HG02798 (cell line): ENCODE measurements at regions not wholly inside any gene's neighbourhood (a gene's known extent, or its start where the extent isn't known, plus 50 kb on each side); places are given as distances from the start of the nearest gene placed in this dataset.

ENCODE experiments used
- ATAC-seq: cut with Tn5 transposase; IDR thresholded peaks from one replicate; pipeline ENCODE4 v1.9.1; 2021; ENCODE audit warnings: mild to moderate bottlenecking; ENCODE audit not compliant: unreplicated experiment, poor library complexity

GRCh38 chr18:11324956-11325882 lies 175.8 kb upstream of the PIEZO2 start:
- peak; percentile 87 for ATAC-seq

- ATAC-seq, result no peak
These were observed 175.1 kb upstream of the PIEZO2 start for GRCh38 chr18:11324510-11324909.

DNA sequence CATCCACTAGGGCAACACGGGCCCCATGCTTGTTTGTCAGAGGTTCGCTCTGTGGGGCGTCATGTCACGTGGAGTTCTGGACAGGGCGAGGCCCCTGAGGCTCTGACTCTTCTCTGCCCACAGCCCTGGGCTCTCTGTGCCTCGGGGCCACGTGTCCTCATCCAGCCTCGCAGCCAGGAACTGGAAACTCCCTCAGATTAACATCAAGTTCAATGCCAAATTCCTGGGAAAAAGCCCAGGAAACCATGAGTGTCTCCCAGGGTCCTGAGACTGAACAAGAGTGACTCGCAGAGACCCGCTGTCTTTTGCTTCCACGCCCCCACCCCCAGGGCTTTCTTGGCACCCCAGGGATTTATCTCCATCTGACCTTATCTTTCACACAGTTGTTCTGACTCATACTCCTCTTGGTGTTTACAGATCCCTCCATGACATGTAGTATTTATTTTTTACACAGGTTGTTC lies 174.0 kb upstream of the PIEZO2 start:
- ATAC-seq, result no peak

DNA sequence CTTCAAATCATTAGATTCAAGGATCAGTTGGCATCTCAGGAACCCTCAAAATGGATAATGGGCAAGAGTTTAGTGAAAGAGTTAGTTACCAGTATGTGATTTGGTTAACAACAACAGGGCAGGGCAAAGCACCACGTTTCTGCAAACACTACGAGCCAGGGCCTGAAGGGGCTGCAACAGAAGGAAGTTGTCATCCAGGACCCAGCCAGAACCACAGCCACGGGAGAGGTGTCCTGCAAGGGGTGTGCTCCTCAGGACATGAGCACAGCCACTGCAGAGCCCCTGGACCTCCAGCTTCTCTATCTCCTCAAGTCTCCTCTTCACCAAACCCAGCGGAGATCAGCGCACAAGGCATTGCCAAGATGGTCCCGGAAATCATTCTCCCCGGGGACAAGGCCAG lies 173.3 kb upstream of the PIEZO2 start:
- no peak for ATAC-seq

- ATAC-seq, result no peak
These were observed 172.6 kb upstream of the PIEZO2 start for GRCh38 chr18:11322006-11322405.

DNA sequence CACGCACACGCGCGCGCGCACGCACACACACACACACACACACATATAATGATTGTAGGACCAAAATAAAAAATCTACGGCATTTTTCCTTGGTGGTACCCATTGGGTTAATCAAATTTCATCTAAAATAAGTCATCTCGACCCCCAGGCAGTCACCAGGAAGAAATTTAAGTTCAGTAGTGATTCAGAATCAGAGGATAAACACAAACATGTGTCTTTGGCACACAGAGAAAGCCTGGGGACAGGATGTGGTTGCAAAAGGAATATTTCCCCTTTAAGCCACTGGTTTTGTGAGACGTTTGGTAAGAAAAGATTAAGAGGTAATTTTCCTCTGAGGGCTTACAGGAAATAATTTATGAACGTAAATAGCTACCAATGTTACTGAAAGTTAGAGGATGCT lies 171.6 kb upstream of the PIEZO2 start:
- no peak for ATAC-seq

DNA sequence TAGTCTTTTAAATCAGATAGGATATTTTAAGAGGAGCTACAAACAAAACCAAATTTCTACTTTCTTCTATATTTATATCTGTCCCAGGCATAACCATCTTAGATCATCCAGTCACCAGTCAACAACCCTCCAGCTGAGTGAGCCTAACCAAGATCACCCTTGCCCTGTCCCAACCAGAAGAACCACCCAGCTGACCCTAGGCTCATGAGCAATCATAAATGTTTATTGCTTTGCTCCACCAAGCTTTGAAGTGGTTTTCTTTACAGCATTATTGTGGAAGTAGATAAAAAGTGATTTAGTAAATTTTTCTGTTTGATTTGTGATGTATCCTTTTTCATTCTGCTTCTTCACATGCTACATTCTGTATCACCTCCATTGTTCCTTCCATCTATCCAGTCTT lies 167.2 kb upstream of the PIEZO2 start:
- ATAC-seq, result no peak

DNA sequence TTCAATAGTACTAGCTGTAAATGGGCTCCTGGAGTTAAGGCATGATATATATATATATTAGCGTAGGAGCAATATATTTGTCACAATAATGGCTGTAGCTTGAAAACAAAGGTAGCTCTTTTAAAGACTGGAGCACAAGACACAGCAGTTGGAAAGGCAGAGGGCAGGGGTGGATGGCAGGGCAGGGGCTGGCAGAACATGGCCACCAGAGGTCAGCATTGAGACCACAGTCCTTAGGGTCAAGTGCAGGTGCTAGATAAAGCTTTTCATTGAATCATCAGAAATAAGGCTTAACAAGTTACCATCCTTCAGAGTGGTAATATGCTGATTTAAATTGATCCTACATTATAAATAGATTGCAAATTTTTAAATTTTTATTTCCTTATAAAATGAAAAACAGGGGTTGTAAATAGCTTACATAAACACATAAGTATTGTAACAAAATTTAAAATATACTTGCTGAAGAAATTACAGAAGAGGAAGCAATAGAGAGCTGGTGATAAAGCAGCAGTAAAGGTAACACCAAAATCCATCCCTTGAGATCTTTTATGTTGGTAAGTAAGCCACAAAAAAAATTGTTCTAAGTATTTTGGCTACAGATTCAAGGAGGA lies 161.2 kb upstream of the PIEZO2 start:
- peak; percentile 72 for ATAC-seq

GRCh38 chr18:11309172-11309571 lies 159.8 kb upstream of the PIEZO2 start:
- no peak for ATAC-seq

- no peak for ATAC-seq
These were observed 159.1 kb upstream of the PIEZO2 start for GRCh38 chr18:11308499-11308898.

- no peak for ATAC-seq
These were observed 158.3 kb upstream of the PIEZO2 start for GRCh38 chr18:11307716-11308115.

DNA sequence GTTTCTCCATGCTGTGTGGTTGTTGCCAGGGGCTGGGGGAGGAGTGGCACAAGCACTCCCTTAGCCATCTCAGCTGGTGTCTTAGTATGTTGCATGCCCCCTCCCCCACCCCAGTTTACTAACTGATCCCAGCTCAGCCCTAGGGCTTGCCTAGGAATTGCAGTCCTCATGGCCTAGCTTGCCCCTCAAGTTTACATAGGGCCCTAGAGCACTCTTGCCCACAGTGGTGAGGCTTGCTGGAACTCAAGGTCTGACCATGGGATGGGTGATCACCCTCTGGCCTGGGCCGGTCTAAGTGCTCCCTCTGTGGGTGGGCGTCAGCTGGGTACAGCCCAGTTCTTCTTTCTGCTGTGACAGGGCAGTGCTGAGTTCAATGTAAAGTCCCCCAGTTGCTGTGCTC lies 156.1 kb upstream of the PIEZO2 start:
- ATAC-seq, result no peak

GRCh38 chr18:11304928-11305327 lies 155.6 kb upstream of the PIEZO2 start:
- ATAC-seq, result no peak

DNA sequence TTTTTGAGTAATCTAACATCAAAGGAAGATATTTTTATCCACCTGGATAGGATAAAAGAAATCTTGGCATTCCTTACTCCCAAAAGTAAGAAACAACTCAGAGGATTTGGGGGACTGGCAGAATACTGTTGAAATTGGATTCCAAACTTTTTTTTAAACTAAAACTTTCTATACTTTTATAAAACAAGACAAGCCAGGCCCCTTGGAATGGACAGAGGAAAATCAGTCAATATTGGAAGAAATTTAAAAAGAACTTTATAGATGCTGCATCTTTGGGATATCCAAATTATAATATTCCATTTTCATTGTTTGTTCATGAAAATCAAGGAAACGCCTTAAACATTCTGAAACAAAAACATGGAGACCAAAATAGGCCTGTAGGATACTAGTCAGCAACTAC lies 147.6 kb upstream of the PIEZO2 start:
- ATAC-seq, result no peak

DNA sequence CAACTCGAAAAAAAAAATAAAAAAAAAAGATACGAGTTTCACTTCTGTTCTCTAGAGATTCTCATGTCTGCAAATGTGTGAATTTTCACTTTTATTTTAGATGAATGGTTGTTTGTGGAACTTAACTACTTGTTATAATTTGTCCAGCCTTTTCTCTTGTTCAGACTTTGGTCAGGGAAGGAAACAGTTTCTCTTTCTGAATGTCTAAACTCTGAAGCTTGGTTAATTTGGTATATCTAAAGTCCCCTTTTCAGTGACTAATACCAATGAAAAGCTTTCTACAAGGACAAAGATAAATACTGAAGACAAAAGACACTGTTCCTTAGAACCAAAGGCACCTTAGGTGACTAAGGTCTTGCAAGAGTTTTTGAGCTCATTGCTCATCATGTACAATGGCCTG lies 144.4 kb upstream of the PIEZO2 start:
- peak; percentile 83 for ATAC-seq

- ATAC-seq, result no peak
These were observed 141.4 kb upstream of the PIEZO2 start for GRCh38 chr18:11290786-11291185.

GRCh38 chr18:11289248-11289647 lies 139.9 kb upstream of the PIEZO2 start:
- no peak for ATAC-seq

- ATAC-seq, result no peak
These were observed 139.0 kb upstream of the PIEZO2 start for GRCh38 chr18:11288401-11288800.

DNA sequence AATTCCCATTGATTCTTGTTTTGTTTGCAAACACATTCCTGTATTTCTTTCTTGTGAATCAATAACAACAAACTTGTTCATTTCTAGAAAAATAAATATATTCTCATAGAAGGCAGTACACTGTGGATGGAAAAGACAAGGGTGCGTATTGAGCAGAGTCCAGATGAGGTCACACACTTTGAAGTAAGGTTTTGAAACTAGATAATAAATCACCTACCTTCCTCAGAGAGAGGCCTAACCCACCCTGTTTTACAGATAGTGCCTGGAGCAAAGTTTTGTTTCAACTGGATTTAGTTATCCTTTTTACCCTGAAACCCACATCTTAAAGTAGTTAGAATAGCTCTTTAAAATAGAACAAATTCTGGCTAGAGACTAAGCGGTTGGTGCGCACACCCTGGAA lies 137.1 kb upstream of the PIEZO2 start:
- no peak for ATAC-seq

DNA sequence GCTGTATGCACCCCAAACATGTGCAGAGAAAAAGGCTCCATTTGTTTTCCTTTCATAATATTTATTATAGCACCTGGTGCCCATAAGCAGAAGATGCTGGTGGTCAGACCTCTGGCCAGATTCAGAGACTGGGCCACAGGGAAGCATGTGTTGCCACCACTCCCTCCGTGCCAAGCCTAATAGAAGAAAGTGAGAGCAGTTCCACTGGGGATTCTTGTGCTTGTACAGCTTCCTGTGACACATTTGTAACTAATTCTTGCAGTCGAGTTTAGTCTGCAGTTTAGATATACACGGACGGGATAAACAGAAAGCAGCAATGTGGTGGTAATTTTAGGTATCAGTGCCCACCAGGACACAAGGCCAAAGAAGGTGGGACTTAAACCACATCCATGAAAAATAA lies 135.4 kb upstream of the PIEZO2 start:
- no peak for ATAC-seq

GRCh38 chr18:11284349-11284748 lies 135.0 kb upstream of the PIEZO2 start:
- ATAC-seq, result no peak
